Right lobe of liver (tissue), 6 donors: ENCODE measurements at regions not wholly inside any gene's neighbourhood (a gene's known extent, or its start where the extent isn't known, plus 50 kb on each side); places are given as distances from the start of the nearest gene placed in this dataset.
A peak's percentile ranks its signal among the peaks of the same experiment; 100 is the strongest.

Source experiments
- ATAC-seq, 4 donors: fragments of 200-7000 bp; cut with Tn5 transposase; one replicate each; pipeline ENCODE4 v1.9.1; 2020; ENCODE audit warnings: mild to moderate bottlenecking in 4 of 4, moderate library complexity in 4 of 4
- DNase-seq, 3 donors: peaks; one replicate each; pipeline ENCODE4 v3.0.0-alpha.2; 2020
- H3K27ac ChIP-seq, 3 donors: fragments of 200-600 bp; one replicate each; pipeline ENCODE4 v1.8.0; 2022
- H3K27me3 ChIP-seq, 2 donors: fragments of 200-600 bp; one replicate each; pipeline ENCODE4 v1.8.0; 2022
- H3K36me3 ChIP-seq, 4 donors: fragments of 200-600 bp; sonication (generic) in 1 of 4; one replicate each; pipeline versions ENCODE4 v1.5.1 to v1.8.0; 2017 to 2022; ENCODE audit warnings: control low read depth in 1 of 4
- H3K4me1 ChIP-seq, 4 donors: fragments of 200-600 bp; sonication (generic) in 1 of 4; one replicate each; pipeline versions ENCODE4 v1.5.1 to v1.8.0; 2017 to 2022; ENCODE audit warnings: control low read depth in 1 of 4
- H3K4me3 ChIP-seq, 3 donors: fragments of 200-600 bp; one replicate each; pipeline ENCODE4 v1.8.0; 2022
- H3K9me3 ChIP-seq, 4 donors: fragments of 200-600 bp; sonication (generic) in 1 of 4; one replicate each; pipeline versions ENCODE4 v1.5.1 to v1.8.0; 2017 to 2022; ENCODE audit warnings: control low read depth in 1 of 4
- POLR2A ChIP-seq: fragments of 450-650 bp; IDR thresholded peaks from one replicate; pipeline ENCODE4 v1.6.1; 2017; ENCODE audit warnings: antibody characterized with exemption, mild to moderate bottlenecking
- WGBS: methylation state at CpG from one replicate; pipeline ENCODE4 v1.1.6; 2018; ENCODE audit warnings: low coverage, low lambda C conversion rate; ENCODE audit not compliant: insufficient coverage; ENCODE audit errors: missing lambda C conversion rate; 5-methylcytosine and 5-hydroxymethylcytosine counted together
- intact Hi-C, 2 donors: fragments of 100-400 bp; cut with DNase I; formaldehyde crosslinking; loops; one replicate each; pipeline versions ENCODE4 v1.11.2 to v1.14.1; 2022
- TF ChIP-seq, protein P1 (sequence below), 4 donors: fragments of 200-600 bp in 3 of 4; fragments of 450-650 bp in 1 of 4; IDR thresholded peaks; one replicate each; pipeline versions ENCODE4 v1.5.1 to v1.8.0; 2016 to 2022; ENCODE audit warnings: antibody characterized with exemption in 4 of 4, mild to moderate bottlenecking in 2 of 4
- donor health status: DM: no; HTN: yes; CAD: no.
- donor health status: DM: no; HTN: no; CAD: no.
- donor health status: DM: no; HTN: no; CAD: no.
- donor health status: DM: no; HTN: yes; CAD: no.
- donor health status: DM: no; HTN: yes; CAD: no.

DNA sequence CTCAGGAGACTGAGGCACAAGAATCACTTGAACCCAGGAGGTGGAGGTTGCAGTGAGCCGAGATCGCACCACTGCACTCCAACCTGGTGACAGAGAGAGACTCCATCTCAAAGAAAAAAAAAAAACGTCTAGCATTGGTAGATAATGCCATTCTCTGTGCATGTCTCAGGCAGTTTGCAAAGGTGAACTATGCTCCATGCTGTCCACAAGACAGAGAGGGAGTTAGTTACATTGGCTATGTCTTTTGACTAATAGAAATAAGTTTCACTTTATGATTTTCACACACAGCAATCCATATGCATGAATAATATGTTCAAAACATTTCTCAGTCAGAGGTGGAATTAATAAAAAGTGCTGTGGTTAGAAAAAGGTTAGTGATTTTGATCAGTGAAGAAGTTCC lies 591.4 kb downstream of the ETS1 start:
- no peaks in the 10 kb centered on the region for H3K9me3 ChIP-seq
- no peak overlapping the region for H3K27ac ChIP-seq
- no peak for ATAC-seq
- no peak overlapping the region for H3K4me3 ChIP-seq
- H3K27me3 ChIP-seq = no peaks in the 10 kb centered on the region
- H3K4me1 ChIP-seq = no peaks in the 10 kb centered on the region
- WGBS = 69% methylated on average over 3 of the region's 3 CpGs
- intact Hi-C loops = no loop called here
- no peak for DNase-seq
- H3K36me3 ChIP-seq = no peaks in the 10 kb centered on the region
- no peak for TF ChIP-seq POLR2A
- TF ChIP-seq, protein P1, sequence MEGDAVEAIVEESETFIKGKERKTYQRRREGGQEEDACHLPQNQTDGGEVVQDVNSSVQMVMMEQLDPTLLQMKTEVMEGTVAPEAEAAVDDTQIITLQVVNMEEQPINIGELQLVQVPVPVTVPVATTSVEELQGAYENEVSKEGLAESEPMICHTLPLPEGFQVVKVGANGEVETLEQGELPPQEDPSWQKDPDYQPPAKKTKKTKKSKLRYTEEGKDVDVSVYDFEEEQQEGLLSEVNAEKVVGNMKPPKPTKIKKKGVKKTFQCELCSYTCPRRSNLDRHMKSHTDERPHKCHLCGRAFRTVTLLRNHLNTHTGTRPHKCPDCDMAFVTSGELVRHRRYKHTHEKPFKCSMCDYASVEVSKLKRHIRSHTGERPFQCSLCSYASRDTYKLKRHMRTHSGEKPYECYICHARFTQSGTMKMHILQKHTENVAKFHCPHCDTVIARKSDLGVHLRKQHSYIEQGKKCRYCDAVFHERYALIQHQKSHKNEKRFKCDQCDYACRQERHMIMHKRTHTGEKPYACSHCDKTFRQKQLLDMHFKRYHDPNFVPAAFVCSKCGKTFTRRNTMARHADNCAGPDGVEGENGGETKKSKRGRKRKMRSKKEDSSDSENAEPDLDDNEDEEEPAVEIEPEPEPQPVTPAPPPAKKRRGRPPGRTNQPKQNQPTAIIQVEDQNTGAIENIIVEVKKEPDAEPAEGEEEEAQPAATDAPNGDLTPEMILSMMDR (IDR thresholded peaks at IDR 0.05) = no peak

DNA sequence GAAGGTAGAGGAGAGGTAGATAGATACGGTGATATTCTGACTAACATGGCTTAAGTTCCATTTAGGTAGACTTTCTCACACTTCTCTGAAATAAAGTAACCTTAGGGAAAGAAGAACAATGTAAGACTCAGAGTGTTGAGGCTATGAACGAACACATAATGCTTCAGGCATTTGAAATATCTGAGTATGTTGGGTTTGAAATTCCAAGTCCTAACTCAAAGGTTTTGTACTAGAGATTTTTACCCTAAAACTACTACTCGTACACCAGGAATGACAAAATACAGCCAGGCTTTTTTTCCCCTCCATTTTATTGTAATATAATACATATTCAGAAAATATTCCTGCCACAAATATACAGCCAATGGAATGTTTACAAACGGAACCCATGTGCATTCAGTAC lies 592.6 kb downstream of the ETS1 start:
- TF ChIP-seq, protein P1 (IDR thresholded peaks at IDR 0.05) = no peak
- no peak for TF ChIP-seq POLR2A
- H3K9me3 ChIP-seq = no peaks in the 10 kb centered on the region
- no peaks in the 10 kb centered on the region for H3K36me3 ChIP-seq
- H3K27ac ChIP-seq = no peak overlapping the region
- DNase-seq (no peak), ATAC-seq (no peak)
- no peak overlapping the region for H3K4me3 ChIP-seq
- intact Hi-C loops = no loop called here
- H3K27me3 ChIP-seq = no peaks in the 10 kb centered on the region
- H3K4me1 ChIP-seq = no peaks in the 10 kb centered on the region
- WGBS = 68% methylated on average over 4 of the region's 4 CpGs

DNA sequence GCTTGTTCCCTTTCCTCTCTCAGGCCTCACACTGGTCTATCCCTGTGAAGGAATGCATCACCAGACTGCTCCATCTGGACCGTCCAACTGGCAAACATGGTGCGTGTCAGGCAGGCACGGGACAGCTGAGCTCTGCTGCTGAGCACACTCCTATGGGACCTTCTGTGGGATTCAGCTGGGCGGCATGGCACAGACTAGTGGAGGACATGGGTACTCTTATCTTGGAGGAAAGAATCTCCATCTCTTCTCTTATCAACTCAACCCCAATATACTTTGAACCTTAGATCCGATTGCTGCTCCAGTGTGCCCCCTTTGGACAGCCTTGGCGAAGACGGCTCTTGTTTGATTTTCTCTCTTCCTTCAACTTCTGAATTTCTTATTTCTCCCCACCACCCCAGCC lies 593.6 kb downstream of the ETS1 start:
- no peaks in the 10 kb centered on the region for H3K36me3 ChIP-seq
- 71% methylated on average over 5 of the region's 7 CpGs for WGBS
- ATAC-seq = no peak
- intact Hi-C loops = no loop called here
- H3K4me1 ChIP-seq = no peaks in the 10 kb centered on the region
- no peaks in the 10 kb centered on the region for H3K27me3 ChIP-seq
- TF ChIP-seq POLR2A = no peak
- TF ChIP-seq, protein P1 (IDR thresholded peaks at IDR 0.05) = no peak
- no peak overlapping the region for H3K27ac ChIP-seq
- DNase-seq = peak in 1 of 3 donors; percentile 40
- no peaks in the 10 kb centered on the region for H3K9me3 ChIP-seq
- no peak overlapping the region for H3K4me3 ChIP-seq

DNA sequence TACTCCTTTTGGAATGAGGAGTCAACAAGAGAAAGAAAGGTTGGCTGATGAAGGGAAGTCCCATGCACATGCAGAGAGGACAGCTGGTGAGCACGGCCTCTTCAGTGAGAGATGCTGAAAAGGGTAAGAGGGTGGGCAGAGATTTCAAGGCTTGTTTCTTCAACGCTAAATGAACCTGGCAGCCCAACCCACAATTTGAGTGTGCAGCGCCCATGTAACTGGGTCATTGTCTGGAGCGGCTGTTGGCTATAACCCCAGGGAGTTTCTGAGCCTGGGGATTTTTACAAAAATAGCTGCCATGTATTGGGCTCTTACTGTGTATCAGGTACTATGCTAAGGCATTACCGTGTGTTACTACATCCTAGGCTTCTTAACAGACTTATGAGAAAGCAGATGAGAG lies 594.1 kb downstream of the ETS1 start:
- H3K4me3 ChIP-seq = no peak overlapping the region
- ATAC-seq = no peak
- DNase-seq = no peak
- H3K27ac ChIP-seq = no peak overlapping the region
- no peaks in the 10 kb centered on the region for H3K9me3 ChIP-seq
- H3K4me1 ChIP-seq = no peaks in the 10 kb centered on the region
- WGBS = 52% methylated on average over 4 of the region's 5 CpGs
- no peaks in the 10 kb centered on the region for H3K27me3 ChIP-seq
- TF ChIP-seq, protein P1 (IDR thresholded peaks at IDR 0.05) = no peak
- no peak for TF ChIP-seq POLR2A
- H3K36me3 ChIP-seq = no peaks in the 10 kb centered on the region
- intact Hi-C loops = no loop called here

DNA sequence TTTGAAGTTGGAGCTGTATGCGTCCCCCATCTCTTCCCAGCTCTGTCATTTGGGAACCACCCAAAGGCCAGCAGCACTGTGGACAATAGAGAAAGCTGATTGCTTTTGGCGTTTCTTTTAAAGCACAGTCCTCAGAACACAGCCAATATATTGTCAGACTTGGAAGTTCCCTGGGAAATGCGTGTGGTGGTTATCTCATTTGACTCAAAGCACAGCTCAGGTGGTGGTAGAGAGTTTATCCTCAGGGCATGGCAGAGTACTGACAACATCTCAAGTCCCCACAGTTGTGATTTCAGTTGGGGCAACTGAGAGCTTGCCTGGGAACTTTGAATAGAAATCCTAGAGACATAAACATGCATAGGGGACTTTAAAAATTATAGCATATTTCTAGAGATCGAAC lies 601.3 kb downstream of the ETS1 start:
- H3K9me3 ChIP-seq = no peaks in the 10 kb centered on the region
- DNase-seq = no peak
- H3K27me3 ChIP-seq = no peaks in the 10 kb centered on the region
- 88% methylated on average over 3 of the region's 4 CpGs for WGBS
- no peak for TF ChIP-seq POLR2A
- TF ChIP-seq, protein P1 (IDR thresholded peaks at IDR 0.05) = no peak
- H3K27ac ChIP-seq = no peak overlapping the region
- no peak for ATAC-seq
- intact Hi-C loops = no loop called here
- no peaks in the 10 kb centered on the region for H3K4me1 ChIP-seq
- H3K4me3 ChIP-seq = no peak overlapping the region
- no peaks in the 10 kb centered on the region for H3K36me3 ChIP-seq
